Retinal pigment epithelial cell (primary cell): ENCODE measurements at regions not wholly inside any gene's neighbourhood (a gene's known extent, or its start where the extent isn't known, plus 50 kb on each side); places are given as distances from the start of the nearest gene placed in this dataset.

Experiments
- DNase-seq: peaks from one replicate; pipeline ENCODE4 v3.0.0-alpha.2; 2010; ENCODE audit warnings: low read depth
- H3K4me3 ChIP-seq: 2 replicates; pipeline ENCODE4 v1.5.1; 2011; ENCODE audit warnings: mild to moderate bottlenecking, low read length, control low read depth, moderate library complexity
- TF ChIP-seq, protein P1 (sequence below): conservative IDR thresholded peaks from 2 replicates; pipeline ENCODE4 v1.5.1; 2011; ENCODE audit warnings: low read depth, low read length, control low read depth, inconsistent platforms

DNA sequence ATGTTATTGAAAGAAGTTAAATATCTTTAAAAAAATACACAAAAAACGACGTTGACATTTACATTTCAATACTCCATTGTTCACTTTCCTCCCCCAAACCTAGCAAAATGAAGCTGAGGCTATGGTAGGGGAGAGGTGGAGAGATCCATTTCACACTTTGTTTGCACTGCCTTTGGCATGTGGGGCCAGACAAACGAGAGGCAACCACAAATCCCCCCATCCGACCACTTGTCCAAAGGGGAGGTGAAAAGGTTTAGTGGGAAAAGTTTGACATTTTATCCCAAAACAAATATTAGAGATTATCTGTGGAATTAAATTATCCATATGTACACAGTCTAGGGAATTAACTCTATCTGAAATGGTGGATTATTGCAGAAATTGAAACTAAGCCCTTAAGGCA, 261.7 kb upstream of the FIGN start:
- no peak overlapping the region for H3K4me3 ChIP-seq
- TF ChIP-seq, protein P1, sequence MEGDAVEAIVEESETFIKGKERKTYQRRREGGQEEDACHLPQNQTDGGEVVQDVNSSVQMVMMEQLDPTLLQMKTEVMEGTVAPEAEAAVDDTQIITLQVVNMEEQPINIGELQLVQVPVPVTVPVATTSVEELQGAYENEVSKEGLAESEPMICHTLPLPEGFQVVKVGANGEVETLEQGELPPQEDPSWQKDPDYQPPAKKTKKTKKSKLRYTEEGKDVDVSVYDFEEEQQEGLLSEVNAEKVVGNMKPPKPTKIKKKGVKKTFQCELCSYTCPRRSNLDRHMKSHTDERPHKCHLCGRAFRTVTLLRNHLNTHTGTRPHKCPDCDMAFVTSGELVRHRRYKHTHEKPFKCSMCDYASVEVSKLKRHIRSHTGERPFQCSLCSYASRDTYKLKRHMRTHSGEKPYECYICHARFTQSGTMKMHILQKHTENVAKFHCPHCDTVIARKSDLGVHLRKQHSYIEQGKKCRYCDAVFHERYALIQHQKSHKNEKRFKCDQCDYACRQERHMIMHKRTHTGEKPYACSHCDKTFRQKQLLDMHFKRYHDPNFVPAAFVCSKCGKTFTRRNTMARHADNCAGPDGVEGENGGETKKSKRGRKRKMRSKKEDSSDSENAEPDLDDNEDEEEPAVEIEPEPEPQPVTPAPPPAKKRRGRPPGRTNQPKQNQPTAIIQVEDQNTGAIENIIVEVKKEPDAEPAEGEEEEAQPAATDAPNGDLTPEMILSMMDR, result no peak
- no peak for DNase-seq

DNA sequence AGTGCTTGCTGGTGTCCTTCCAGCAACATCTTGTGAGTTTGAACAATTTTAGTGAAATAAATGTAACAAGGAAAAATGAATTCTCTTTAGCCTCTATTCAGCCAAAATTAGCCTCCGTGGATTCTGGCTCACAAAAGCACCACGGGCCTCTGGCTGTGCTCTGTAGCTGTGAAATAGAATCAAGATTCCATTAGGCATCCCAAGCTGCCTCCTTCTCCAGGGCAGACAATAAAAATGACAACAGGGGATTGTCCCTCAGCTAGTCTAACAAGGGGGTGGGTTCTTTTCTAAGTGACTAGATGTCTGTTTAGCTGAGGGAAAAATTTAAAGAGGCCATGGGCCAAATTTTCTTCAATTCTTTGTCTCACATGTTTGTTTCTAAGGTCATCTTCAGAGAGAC, 254.7 kb upstream of the FIGN start:
- TF ChIP-seq, protein P1, result no peak
- no peak overlapping the region for H3K4me3 ChIP-seq
- DNase-seq, result no peak

DNA sequence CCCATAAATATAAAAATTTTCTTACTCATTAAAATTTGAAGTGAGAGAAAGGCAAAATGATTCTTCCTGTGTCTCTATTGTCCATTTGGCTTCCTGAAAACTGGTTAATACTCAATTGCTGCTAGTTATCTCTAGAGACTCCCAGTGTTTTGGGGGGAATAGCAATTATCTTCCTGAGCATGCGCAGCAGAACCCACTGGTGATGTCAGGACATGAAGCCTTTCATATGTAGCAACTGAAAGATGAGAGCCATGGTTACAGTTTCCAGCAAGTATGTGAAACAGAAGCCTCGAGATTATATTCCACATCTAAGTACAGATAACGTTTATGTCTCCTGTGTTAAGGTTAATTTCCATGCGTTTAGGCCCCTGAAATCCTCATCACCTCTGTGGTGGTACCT, 254.3 kb upstream of the FIGN start:
- H3K4me3 ChIP-seq, result no peak overlapping the region
- TF ChIP-seq, protein P1, result no peak
- no peak for DNase-seq

DNA sequence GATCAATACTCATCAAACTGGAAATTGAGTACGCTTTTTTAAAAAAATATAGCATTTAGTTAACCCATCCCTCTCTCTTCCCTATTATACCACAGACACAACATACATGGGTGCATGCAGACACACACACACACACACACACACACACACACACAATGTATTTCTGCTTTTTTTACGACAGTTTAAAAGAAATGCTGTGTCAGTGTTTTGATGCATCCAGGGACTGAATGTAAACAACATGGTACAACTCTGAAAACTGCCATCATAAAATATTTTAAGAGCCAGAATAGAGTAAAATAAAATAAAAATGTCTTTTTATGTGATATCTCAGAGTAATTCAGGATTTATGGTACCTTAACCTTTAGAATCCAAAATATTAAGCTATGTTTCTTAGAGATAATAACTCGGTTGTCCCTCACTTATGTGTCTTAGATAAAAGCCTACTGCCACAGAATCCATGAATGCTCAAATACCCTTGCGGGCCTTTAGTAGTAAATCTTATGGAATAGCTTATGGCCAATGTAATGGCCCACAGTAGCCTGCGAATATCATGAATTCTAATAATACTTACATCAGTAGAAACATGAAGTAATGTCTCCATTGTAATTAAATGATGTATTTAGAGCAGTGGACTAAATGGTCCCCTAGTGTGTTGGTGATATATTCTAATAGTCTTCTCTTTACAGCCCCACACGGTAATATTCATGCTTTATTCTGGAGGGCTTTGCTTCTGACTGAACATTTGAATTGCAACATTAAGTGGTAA, 251.6 kb upstream of the FIGN start:
- TF ChIP-seq, protein P1, result no peak
- DNase-seq, result no peak
- H3K4me3 ChIP-seq, result no peak overlapping the region

DNA sequence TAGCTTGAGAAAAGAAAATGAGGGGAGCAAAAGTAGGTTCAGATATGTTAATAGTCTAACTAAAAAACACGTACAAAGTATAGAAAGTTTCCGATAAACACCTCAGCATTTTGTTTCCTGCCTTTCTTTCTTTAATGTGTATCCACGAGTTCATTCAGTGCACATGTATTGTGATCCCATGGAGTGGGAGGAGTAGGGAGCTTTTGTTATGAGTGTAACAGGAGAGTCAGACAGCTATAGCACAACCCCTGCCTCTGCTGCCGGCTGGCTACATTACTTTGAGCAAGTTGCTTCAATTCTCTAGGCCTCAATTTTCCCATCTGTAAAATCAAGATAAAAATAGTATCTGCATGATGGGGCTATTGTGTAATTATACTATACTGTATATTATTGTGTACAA, 249.2 kb upstream of the FIGN start:
- no peak for DNase-seq
- TF ChIP-seq, protein P1, result no peak
- H3K4me3 ChIP-seq, result no peak overlapping the region

DNA sequence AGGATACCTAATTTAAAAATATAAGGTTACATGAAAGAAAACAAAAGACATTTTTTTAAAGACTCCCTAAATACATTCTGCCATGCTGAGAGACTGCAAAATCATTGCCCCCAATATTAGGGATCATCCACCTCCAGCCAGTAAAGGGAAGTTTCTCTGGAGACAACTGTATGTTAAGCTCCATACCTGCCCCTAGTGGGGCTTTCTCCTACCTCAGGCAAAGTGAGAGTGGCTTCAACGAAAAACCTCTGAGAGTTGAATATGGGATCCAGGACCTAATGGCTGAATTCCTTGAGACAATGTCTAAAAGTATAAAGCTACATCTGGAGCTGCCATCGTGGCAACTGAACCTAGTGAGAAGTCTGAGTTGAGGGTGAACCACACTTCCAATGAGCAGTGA, 248.1 kb upstream of the FIGN start:
- no peak overlapping the region for H3K4me3 ChIP-seq
- TF ChIP-seq, protein P1, result no peak
- DNase-seq, result no peak

DNA sequence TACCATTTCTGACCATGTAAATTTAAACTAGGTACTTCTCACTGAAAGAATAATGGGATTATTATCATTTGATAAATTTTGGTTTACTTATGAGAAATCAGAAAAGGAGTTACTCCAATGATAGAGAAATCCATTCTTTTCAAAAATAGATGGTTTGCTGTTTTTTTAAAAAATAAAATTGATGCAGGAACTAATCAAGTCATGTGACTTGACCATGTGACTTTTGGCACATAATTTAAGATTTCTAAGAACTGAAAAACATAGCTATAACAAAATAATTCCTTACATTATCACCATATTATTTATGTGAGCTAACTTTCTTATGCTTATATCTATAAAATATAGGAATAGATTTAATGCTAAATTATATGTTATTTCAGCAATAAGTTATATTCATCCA, 247.1 kb upstream of the FIGN start:
- TF ChIP-seq, protein P1, result no peak
- no peak overlapping the region for H3K4me3 ChIP-seq
- DNase-seq, result no peak
